ENCODE measurements at regions not wholly inside any gene's neighbourhood (a gene's known extent, or its start where the extent isn't known, plus 50 kb on each side); places are given as distances from the start of the nearest gene placed in this dataset.

DNA sequence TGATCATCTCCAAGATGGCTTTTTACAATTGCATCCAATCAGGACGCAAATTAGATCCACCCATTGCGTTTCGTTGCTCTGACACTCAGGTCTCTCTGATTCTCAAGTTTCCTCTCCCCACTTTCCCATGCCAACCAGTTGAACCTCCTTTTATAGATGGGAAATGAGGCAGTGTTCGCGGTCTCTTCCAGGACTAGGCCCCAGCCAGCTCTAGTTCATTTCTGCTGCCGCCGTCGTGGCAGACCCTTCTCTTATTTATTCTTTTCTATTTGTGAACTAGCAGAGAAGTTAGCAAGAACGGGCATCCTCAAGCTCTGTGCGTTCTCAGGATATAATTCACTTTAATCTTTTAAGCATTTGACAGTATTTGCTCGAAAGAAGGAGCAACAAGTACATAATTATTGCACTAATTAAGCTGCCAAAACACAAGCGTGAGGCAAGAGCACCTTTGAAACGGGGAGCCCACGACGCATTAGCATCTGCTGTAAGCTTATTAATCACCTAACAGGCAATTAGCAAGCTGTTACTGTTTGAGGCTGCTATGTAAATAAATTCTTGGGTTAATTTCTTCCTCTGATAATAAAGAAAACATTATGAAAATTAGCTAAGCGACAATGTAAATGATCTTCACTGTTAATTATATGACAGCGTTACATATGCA lies 246.4 kb upstream of the TLE3 start:
- DNase-seq (ENCODE audit: low read depth): no peak
- H3K4me3 ChIP-seq (ENCODE audit: low read depth, low read length): no peak overlapping the region
- TF ChIP-seq CTCF (IDR thresholded peaks at IDR 0.05; ENCODE audit: control insufficient read depth, extremely low read depth, insufficient read depth): no peak

GRCh38 chr15:70342554-70343548 lies 245.1 kb upstream of the TLE3 start:
- TF ChIP-seq CTCF (IDR thresholded peaks at IDR 0.05; ENCODE audit: control insufficient read depth, extremely low read depth, insufficient read depth): no peak
- H3K4me3 ChIP-seq (ENCODE audit: low read depth, low read length): no peak overlapping the region
- DNase-seq (ENCODE audit: low read depth): no peak

- no peak for TF ChIP-seq CTCF (IDR thresholded peaks at IDR 0.05; ENCODE audit: control insufficient read depth, extremely low read depth, insufficient read depth)
- no peak overlapping the region for H3K4me3 ChIP-seq (ENCODE audit: low read depth, low read length)
- no peak for DNase-seq (ENCODE audit: low read depth)
Measured at GRCh38 chr15:70342141-70342540, 244.4 kb upstream of the TLE3 start.

- no peak for TF ChIP-seq CTCF (IDR thresholded peaks at IDR 0.05; ENCODE audit: control insufficient read depth, extremely low read depth, insufficient read depth)
- no peak for DNase-seq (ENCODE audit: low read depth)
- H3K4me3 ChIP-seq (ENCODE audit: low read depth, low read length): no peak overlapping the region
Measured at GRCh38 chr15:70341566-70341965, 243.8 kb upstream of the TLE3 start.

DNA sequence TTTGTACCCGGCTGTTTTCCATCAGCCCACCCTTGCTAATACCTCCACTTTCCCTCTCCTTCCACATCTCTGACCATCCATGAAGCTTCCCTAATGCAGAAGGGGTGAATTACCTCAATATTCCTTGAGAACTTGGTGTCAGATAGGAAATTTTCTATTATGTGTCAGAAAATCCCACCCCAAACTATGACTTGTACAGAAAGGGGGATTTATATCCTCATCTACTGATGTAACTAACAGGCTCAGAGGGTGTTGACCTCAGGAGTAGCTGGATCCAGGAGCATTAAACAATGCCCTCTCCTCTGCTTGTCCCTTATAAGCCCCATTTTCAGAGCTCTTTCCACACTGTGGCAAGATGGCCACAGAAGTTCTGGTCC lies 242.8 kb upstream of the TLE3 start:
- DNase-seq (ENCODE audit: low read depth): no peak
- H3K4me3 ChIP-seq (ENCODE audit: low read depth, low read length): no peak overlapping the region

More for the DNA sequence above, 242.8 kb upstream of the TLE3 start:
- TF ChIP-seq CTCF (IDR thresholded peaks at IDR 0.05; ENCODE audit: control insufficient read depth, extremely low read depth, insufficient read depth): no peak
